HK-2 (cell line): ENCODE measurements at regions not wholly inside any gene's neighbourhood (a gene's known extent, or its start where the extent isn't known, plus 50 kb on each side); places are given as distances from the start of the nearest gene placed in this dataset.

Source experiments
- DNase-seq: peaks from one replicate; pipeline ENCODE4 v3.0.0-alpha.2; 2018; ENCODE audit not compliant: unreplicated experiment

- no peak for DNase-seq
These were observed 602.8 kb downstream of the EPHA4 start for GRCh38 chr2:220969348-220969747.

GRCh38 chr2:220980966-220981675 is 591.0 kb downstream of the EPHA4 start:
- DNase-seq, result no peak

- DNase-seq, result no peak
These were observed 590.2 kb downstream of the EPHA4 start for GRCh38 chr2:220981926-220982325.

GRCh38 chr2:220985561-220985960 is 586.5 kb downstream of the EPHA4 start:
- no peak for DNase-seq

GRCh38 chr2:220987839-220988238 is 584.3 kb downstream of the EPHA4 start:
- DNase-seq, result no peak

GRCh38 chr2:220991972-220992371 is 580.1 kb downstream of the EPHA4 start:
- DNase-seq, result no peak

- DNase-seq, result no peak
These were observed 577.3 kb downstream of the EPHA4 start for GRCh38 chr2:220994846-220995245.

- DNase-seq, result no peak
These were observed 576.5 kb downstream of the EPHA4 start for GRCh38 chr2:220995581-220995980.

- no peak for DNase-seq
These were observed 573.9 kb downstream of the EPHA4 start for GRCh38 chr2:220998156-220998555.

- no peak for DNase-seq
These were observed 572.7 kb downstream of the EPHA4 start for GRCh38 chr2:220999356-220999755.

- no peak for DNase-seq
These were observed 570.7 kb downstream of the EPHA4 start for GRCh38 chr2:221001381-221001801.

- DNase-seq, result no peak
These were observed 569.9 kb downstream of the EPHA4 start for GRCh38 chr2:221002101-221002685.

- no peak for DNase-seq
These were observed 566.8 kb downstream of the EPHA4 start for GRCh38 chr2:221005338-221005737.

- no peak for DNase-seq
These were observed 566.0 kb downstream of the EPHA4 start for GRCh38 chr2:221006084-221006483.

- no peak for DNase-seq
These were observed 555.6 kb downstream of the EPHA4 start for GRCh38 chr2:221016551-221016950.

GRCh38 chr2:221018262-221018661 is 553.8 kb downstream of the EPHA4 start:
- no peak for DNase-seq

- DNase-seq, result no peak
These were observed 552.4 kb downstream of the EPHA4 start for GRCh38 chr2:221019668-221020067.

GRCh38 chr2:221022554-221022953 is 549.5 kb downstream of the EPHA4 start:
- DNase-seq, result no peak

GRCh38 chr2:221025398-221025797 is 546.7 kb downstream of the EPHA4 start:
- no peak for DNase-seq

- no peak for DNase-seq
These were observed 537.9 kb downstream of the EPHA4 start for GRCh38 chr2:221034026-221034701.

- no peak for DNase-seq
These were observed 537.1 kb downstream of the EPHA4 start for GRCh38 chr2:221034973-221035372.

- DNase-seq, result no peak
These were observed 529.2 kb downstream of the EPHA4 start for GRCh38 chr2:221042926-221043325.

- DNase-seq, result no peak
These were observed 527.3 kb downstream of the EPHA4 start for GRCh38 chr2:221044781-221045180.
